ENCODE measurements at regions not wholly inside any gene's neighbourhood (a gene's known extent, or its start where the extent isn't known, plus 50 kb on each side); places are given as distances from the start of the nearest gene placed in this dataset.

- Histone ChIP-seq H3K36me3 (ENCODE audit: control insufficient read depth, low read length) (no peaks in the 10 kb centered on the region), H3K9me2 (replicated peaks; ENCODE audit: control insufficient read depth, low read length) (no peaks in the 10 kb centered on the region), H3K4me1 (ENCODE audit: control insufficient read depth, low read length) (peaks cover 5% of the 10 kb centered on the region; the same call in 1 of the 2 replicates), H3K79me2 (ENCODE audit: control insufficient read depth, low read length) (no peaks in the 10 kb centered on the region), H3K27ac (ENCODE audit: low read depth, low read length) (no peak overlapping the region), H3K4me2 (ENCODE audit: low read length) (no peak overlapping the region), H3K9me3 (ENCODE audit: control insufficient read depth, insufficient read depth, low read length) (no peaks in the 10 kb centered on the region), H4K20me1 (ENCODE audit: control insufficient read depth, insufficient read depth, low read depth, low read length) (no peaks in the 10 kb centered on the region), H3K4me3 (ENCODE audit: low read length) (no peak overlapping the region), H3K27me3 (ENCODE audit: control insufficient read depth, low read length) (peaks cover 7% of the 10 kb centered on the region), H3F3A (ENCODE audit: control insufficient read depth, insufficient read depth) (no peaks in the 10 kb centered on the region)
- TF ChIP-seq CTCF (IDR thresholded peaks at IDR 0.05; ENCODE audit: low read depth, low read length, poor library complexity, severe bottlenecking): no peak
- no peak for TF ChIP-seq EZH2phosphoT487 (IDR thresholded peaks at IDR 0.05; ENCODE audit: borderline replicate concordance, low read length)
These were observed 117.1 kb upstream of the IQSEC1 start for GRCh38 chr3:13190378-13190765.

- Histone ChIP-seq H3K4me3 (ENCODE audit: low read length) (no peak overlapping the region), H3K79me2 (ENCODE audit: control insufficient read depth, low read length) (no peaks in the 10 kb centered on the region), H3K4me2 (ENCODE audit: low read length) (no peak overlapping the region), H3K27ac (ENCODE audit: low read depth, low read length) (no peak overlapping the region), H3K9me2 (replicated peaks; ENCODE audit: control insufficient read depth, low read length) (no peaks in the 10 kb centered on the region), H3K4me1 (ENCODE audit: control insufficient read depth, low read length) (peaks cover 5% of the 10 kb centered on the region; the same call in 1 of the 2 replicates), H4K20me1 (ENCODE audit: control insufficient read depth, insufficient read depth, low read depth, low read length) (no peaks in the 10 kb centered on the region), H3K36me3 (ENCODE audit: control insufficient read depth, low read length) (no peaks in the 10 kb centered on the region), H3K27me3 (ENCODE audit: control insufficient read depth, low read length) (peaks cover 1% of the 10 kb centered on the region; the same call in 1 of the 2 replicates), H3K9me3 (ENCODE audit: control insufficient read depth, insufficient read depth, low read length) (no peaks in the 10 kb centered on the region), H3F3A (ENCODE audit: control insufficient read depth, insufficient read depth) (no peaks in the 10 kb centered on the region)
- TF ChIP-seq CTCF (IDR thresholded peaks at IDR 0.05; ENCODE audit: low read depth, low read length, poor library complexity, severe bottlenecking) (no peak), EZH2phosphoT487 (IDR thresholded peaks at IDR 0.05; ENCODE audit: borderline replicate concordance, low read length) (no peak)
These were observed 116.6 kb upstream of the IQSEC1 start for GRCh38 chr3:13189639-13190377.

- Histone ChIP-seq H3K4me1 (ENCODE audit: control insufficient read depth, low read length) (peaks cover 5% of the 10 kb centered on the region; the same call in 1 of the 2 replicates), H3K27ac (ENCODE audit: low read depth, low read length) (no peak overlapping the region), H3K4me2 (ENCODE audit: low read length) (no peak overlapping the region), H3F3A (ENCODE audit: control insufficient read depth, insufficient read depth) (no peaks in the 10 kb centered on the region), H3K79me2 (ENCODE audit: control insufficient read depth, low read length) (no peaks in the 10 kb centered on the region), H3K9me3 (ENCODE audit: control insufficient read depth, insufficient read depth, low read length) (no peaks in the 10 kb centered on the region), H4K20me1 (ENCODE audit: control insufficient read depth, insufficient read depth, low read depth, low read length) (no peaks in the 10 kb centered on the region), H3K27me3 (ENCODE audit: control insufficient read depth, low read length) (peaks cover 6% of the 10 kb centered on the region), H3K9me2 (replicated peaks; ENCODE audit: control insufficient read depth, low read length) (no peaks in the 10 kb centered on the region), H3K4me3 (ENCODE audit: low read length) (no peak overlapping the region), H3K36me3 (ENCODE audit: control insufficient read depth, low read length) (no peaks in the 10 kb centered on the region)
- TF ChIP-seq EZH2phosphoT487 (IDR thresholded peaks at IDR 0.05; ENCODE audit: borderline replicate concordance, low read length) (no peak), CTCF (IDR thresholded peaks at IDR 0.05; ENCODE audit: low read depth, low read length, poor library complexity, severe bottlenecking) (no peak)
These were observed 115.7 kb upstream of the IQSEC1 start for GRCh38 chr3:13188975-13189374.
